OCI-LY7 (cell line): ENCODE measurements at regions not wholly inside any gene's neighbourhood (a gene's known extent, or its start where the extent isn't known, plus 50 kb on each side); places are given as distances from the start of the nearest gene placed in this dataset.

ENCODE experiments used
- BruUV-seq: library from RNA; stranded (reverse); fragments of 400-500 nt; replicated peaks from 2 replicates; lab custom pipeline; 2021; lab: Mats Ljungman, UMichigan
- CTCF ChIA-PET: fragments of 300-600 bp; sonication (Branson Sonifier 250); formaldehyde crosslinking; loops from one replicate; lab custom pipeline; 2022; ENCODE audit warnings: antibody characterized with exemption; ENCODE audit not compliant: unreplicated experiment; lab: Charles Lee
- POLR2A ChIA-PET: fragments of 300-600 bp; sonication (Branson Sonifier 250); formaldehyde crosslinking; loops from one replicate; lab custom pipeline; 2022; ENCODE audit warnings: antibody characterized with exemption; lab: Charles Lee
- DNase-seq: peaks from one replicate; pipeline ENCODE4 v3.0.0-alpha.2; 2015; ENCODE audit warnings: low spot score
- H2AFZ ChIP-seq: fragments of 200-600 bp; sonication (generic), shearing (Covaris generic); 2 replicates; pipeline ENCODE4 v1.6.1; 2014; ENCODE audit warnings: mild to moderate bottlenecking, antibody characterized with exemption, low read length, moderate library complexity
- H3K27ac ChIP-seq: fragments of 200-600 bp; sonication (generic); 2 replicates; pipeline ENCODE4 v1.5.1; 2014; ENCODE audit warnings: mixed run types, low read depth, mild to moderate bottlenecking, moderate library complexity, low read length, inconsistent platforms; ENCODE audit not compliant: poor library complexity, severe bottlenecking
- H3K36me3 ChIP-seq: fragments of 200-600 bp; sonication (generic); 2 replicates; pipeline ENCODE4 v1.6.1; 2014; ENCODE audit warnings: mild to moderate bottlenecking, antibody characterized with exemption, low read length, moderate library complexity, mixed read lengths; ENCODE audit not compliant: insufficient read depth
- H3K4me1 ChIP-seq: fragments of 200-600 bp; sonication (generic); 2 replicates; pipeline ENCODE4 v1.5.1; 2014; ENCODE audit warnings: mild to moderate bottlenecking, low read length; ENCODE audit not compliant: insufficient read depth, poor library complexity, severe bottlenecking
- H3K4me2 ChIP-seq: fragments of 200-600 bp; sonication (generic); 2 replicates; pipeline ENCODE4 v1.6.1; 2014; ENCODE audit warnings: mild to moderate bottlenecking, low read length
- H3K4me3 ChIP-seq: fragments of 200-600 bp; sonication (generic); 2 replicates; pipeline ENCODE4 v1.5.1; 2014; ENCODE audit warnings: mild to moderate bottlenecking, low read depth, low read length; ENCODE audit not compliant: poor library complexity, severe bottlenecking
- H3K79me2 ChIP-seq: fragments of 200-600 bp; sonication (generic); 2 replicates; pipeline ENCODE4 v1.6.1; 2016; ENCODE audit warnings: low read depth, mild to moderate bottlenecking, low read length, moderate library complexity, mixed read lengths; ENCODE audit not compliant: insufficient read depth
- H3K9me2 ChIP-seq: fragments of 200-600 bp; sonication (generic); 2 replicates; pipeline ENCODE4 v1.6.1; 2016; ENCODE audit warnings: mild to moderate bottlenecking, low read length, mixed read lengths; ENCODE audit not compliant: insufficient read depth
- H3K9me3 ChIP-seq: fragments of 200-600 bp; sonication (generic); 2 replicates; pipeline ENCODE4 v1.6.1; 2014; ENCODE audit warnings: mild to moderate bottlenecking, mixed run types, low read length, mixed read lengths
- H4K20me1 ChIP-seq: fragments of 200-600 bp; sonication (generic); 2 replicates; pipeline ENCODE4 v1.6.1; 2014; ENCODE audit warnings: mild to moderate bottlenecking, antibody characterized with exemption, low read length, moderate library complexity, mixed read lengths; ENCODE audit not compliant: insufficient read depth
- EZH2phosphoT487 ChIP-seq: fragments of 200-600 bp; sonication (generic); IDR thresholded peaks from 2 replicates; pipeline ENCODE4 v1.6.1; 2018; ENCODE audit warnings: low read depth, borderline replicate concordance, mild to moderate bottlenecking, mixed run types, antibody characterized with exemption, low read length, moderate library complexity, mixed read lengths
- intact Hi-C: fragments of 100-400 bp; cut with micrococcal nuclease; formaldehyde crosslinking; loops from one replicate; pipeline ENCODE4 v1.10.0; 2022; ENCODE audit not compliant: unreplicated experiment
- TF ChIP-seq, protein P1 (sequence below): fragments of 200-600 bp; sonication (generic); conservative IDR thresholded peaks from 2 replicates; pipeline ENCODE4 v1.5.1; 2014; ENCODE audit warnings: mild to moderate bottlenecking, antibody characterized with exemption, low read length, moderate library complexity, mixed read lengths

DNA sequence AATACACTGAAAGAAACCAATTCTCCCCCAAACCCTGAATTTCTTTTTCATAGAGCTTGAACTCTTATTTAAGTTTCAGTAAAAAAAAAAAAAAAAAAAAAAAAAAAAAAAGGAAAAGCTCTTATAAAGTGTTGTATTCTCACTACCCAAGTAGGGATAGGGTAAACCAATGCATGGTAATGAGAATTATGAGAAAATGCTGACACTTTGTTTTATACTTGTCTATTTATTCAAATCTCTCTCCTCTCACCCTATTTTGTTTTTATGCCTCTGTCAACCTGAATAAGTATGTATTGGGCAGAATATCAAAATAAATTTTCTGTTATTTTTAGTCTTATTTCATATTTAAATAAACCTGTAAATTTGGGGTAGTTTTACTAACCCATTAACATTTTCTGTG, 181.9 kb downstream of the GJA1 start:
- TF ChIP-seq EZH2phosphoT487 = no peak
- TF ChIP-seq, protein P1, sequence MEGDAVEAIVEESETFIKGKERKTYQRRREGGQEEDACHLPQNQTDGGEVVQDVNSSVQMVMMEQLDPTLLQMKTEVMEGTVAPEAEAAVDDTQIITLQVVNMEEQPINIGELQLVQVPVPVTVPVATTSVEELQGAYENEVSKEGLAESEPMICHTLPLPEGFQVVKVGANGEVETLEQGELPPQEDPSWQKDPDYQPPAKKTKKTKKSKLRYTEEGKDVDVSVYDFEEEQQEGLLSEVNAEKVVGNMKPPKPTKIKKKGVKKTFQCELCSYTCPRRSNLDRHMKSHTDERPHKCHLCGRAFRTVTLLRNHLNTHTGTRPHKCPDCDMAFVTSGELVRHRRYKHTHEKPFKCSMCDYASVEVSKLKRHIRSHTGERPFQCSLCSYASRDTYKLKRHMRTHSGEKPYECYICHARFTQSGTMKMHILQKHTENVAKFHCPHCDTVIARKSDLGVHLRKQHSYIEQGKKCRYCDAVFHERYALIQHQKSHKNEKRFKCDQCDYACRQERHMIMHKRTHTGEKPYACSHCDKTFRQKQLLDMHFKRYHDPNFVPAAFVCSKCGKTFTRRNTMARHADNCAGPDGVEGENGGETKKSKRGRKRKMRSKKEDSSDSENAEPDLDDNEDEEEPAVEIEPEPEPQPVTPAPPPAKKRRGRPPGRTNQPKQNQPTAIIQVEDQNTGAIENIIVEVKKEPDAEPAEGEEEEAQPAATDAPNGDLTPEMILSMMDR = no peak
- Histone ChIP-seq H3K4me3 (no peak overlapping the region), H3K79me2 (no peaks in the 10 kb centered on the region), H3K4me2 (no peak overlapping the region), H4K20me1 (no peaks in the 10 kb centered on the region), H3K9me2 (0 out of 2 replicates have a peak, but pooled peaks cover 4% of the 10 kb centered on the region), H3K36me3 (no peaks in the 10 kb centered on the region), H3K4me1 (no peaks in the 10 kb centered on the region), H3K27ac (no peak overlapping the region), H3K9me3 (no peaks in the 10 kb centered on the region), H2AFZ (no peak overlapping the region)
- BruUV-seq = no TSS peak
- POLR2A ChIA-PET = interaction anchor here (0.6 kb wide), 2 partner anchors 77 to 234 kb away, joined by 3 read pairs; no protein-coding TSS in a partner anchor
- no peak for DNase-seq
- intact Hi-C loops = no loop called here
- CTCF ChIA-PET = no interaction called here

DNA sequence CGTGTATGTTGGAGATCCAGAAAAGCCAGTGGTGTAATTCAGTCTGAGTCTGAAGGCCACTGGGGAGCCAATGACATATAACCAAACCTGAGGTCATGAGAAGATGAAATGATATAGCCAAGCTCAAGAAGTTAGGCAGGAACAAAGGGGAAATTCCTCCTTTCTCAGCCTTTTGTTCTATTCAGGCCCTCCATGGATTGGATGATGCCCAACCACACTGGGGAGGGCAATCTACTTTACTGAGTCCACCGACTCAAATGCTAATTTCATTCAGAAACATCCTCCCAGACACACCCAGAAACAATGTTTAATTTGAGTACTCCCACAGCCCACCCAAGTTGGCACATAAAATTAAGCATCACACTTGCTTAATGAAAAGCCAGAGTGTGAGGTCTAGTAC, 183.6 kb downstream of the GJA1 start:
- CTCF ChIA-PET = no interaction called here
- no peak overlapping the region for H2AFZ ChIP-seq
- H4K20me1 ChIP-seq = no peaks in the 10 kb centered on the region
- no peaks in the 10 kb centered on the region for H3K79me2 ChIP-seq
- no peak for DNase-seq
- no peaks in the 10 kb centered on the region for H3K9me3 ChIP-seq
- H3K4me3 ChIP-seq = no peak overlapping the region
- TF ChIP-seq, protein P1 = no peak
- TF ChIP-seq EZH2phosphoT487 = no peak
- H3K27ac ChIP-seq = no peak overlapping the region
- no peaks in the 10 kb centered on the region for H3K4me1 ChIP-seq
- H3K4me2 ChIP-seq = no peak overlapping the region
- intact Hi-C loops = no loop called here
- no TSS peak for BruUV-seq
- H3K9me2 ChIP-seq = 0 out of 2 replicates have a peak, but pooled peaks cover 4% of the 10 kb centered on the region
- H3K36me3 ChIP-seq = no peaks in the 10 kb centered on the region
- POLR2A ChIA-PET = no interaction called here

DNA sequence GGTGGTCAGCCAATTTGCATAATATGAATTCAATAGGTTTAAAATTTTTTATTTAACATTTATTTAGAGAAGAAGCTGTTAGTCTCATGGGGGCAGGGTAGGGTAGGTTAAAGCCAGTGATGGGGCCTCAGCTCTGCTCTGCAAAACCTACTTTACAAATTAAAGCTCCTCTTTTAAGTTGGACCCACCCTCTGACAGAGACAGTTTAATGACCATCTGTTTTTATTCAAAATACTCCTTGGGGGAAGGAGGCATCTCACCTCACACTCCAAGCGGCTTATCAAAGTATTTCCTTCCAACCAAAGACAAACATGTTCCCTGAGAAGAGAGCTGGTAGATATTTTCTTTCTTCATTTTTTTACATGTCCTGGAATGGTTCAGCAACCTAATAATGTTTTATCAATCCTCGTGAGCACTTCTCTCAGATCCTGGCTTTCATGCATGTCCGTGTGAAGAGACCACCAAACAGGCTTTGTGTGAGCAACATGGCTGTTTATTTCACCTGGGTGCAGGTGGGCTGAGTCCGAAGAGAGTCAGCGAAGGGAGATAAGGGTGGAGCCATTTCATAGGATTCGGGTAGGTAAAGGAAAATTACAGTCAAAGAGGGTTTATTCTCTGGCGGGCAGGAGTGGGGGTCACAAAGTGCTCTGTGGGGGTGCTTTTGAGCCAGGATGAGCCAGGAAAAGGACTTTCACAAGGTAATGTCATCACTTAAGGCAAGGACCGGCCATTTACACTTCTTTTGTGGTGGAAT, 184.7 kb downstream of the GJA1 start:
- intact Hi-C loops = no loop called here
- H3K4me2 ChIP-seq = no peak overlapping the region
- no peak for TF ChIP-seq EZH2phosphoT487
- TF ChIP-seq, protein P1 = no peak
- no peak for DNase-seq
- H3K9me3 ChIP-seq = no peaks in the 10 kb centered on the region
- POLR2A ChIA-PET = no interaction called here
- no peak overlapping the region for H2AFZ ChIP-seq
- 0 out of 2 replicates have a peak, but pooled peaks cover 4% of the 10 kb centered on the region for H3K9me2 ChIP-seq
- no peaks in the 10 kb centered on the region for H3K36me3 ChIP-seq
- BruUV-seq = no TSS peak
- CTCF ChIA-PET = no interaction called here
- H3K4me3 ChIP-seq = no peak overlapping the region
- H3K79me2 ChIP-seq = no peaks in the 10 kb centered on the region
- no peaks in the 10 kb centered on the region for H4K20me1 ChIP-seq
- H3K4me1 ChIP-seq = no peaks in the 10 kb centered on the region
- no peak overlapping the region for H3K27ac ChIP-seq
